ENCODE measurements at regions not wholly inside any gene's neighbourhood (a gene's known extent, or its start where the extent isn't known, plus 50 kb on each side); places are given as distances from the start of the nearest gene placed in this dataset.
"Not testable (repeated sequence)": the region's sequence is repeated elsewhere in the genome, so short reads cannot be mapped to it uniquely, and the experiment has no call there.

DNA sequence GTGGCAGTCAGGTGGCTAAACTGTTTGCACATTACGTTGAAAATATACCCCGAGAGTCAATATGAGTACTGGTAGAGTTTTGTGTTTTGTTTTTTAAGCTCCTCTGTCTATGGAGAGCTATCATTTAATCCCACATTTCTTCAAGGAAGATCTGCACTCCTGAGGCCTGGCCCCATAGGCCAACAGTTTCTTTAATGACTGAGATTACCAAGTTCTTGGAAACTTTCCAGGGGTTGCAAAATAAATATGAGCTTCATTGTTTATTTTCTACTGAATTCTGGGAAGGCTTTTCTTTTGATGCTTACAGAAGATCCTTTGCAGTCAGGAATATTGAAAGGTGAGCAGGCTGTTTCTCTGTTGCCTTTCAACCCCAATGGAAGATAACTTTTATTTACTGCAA is 452.0 kb downstream of the JRKL start:
- 69% methylated on average over 2 of the region's 2 CpGs for WGBS

DNA sequence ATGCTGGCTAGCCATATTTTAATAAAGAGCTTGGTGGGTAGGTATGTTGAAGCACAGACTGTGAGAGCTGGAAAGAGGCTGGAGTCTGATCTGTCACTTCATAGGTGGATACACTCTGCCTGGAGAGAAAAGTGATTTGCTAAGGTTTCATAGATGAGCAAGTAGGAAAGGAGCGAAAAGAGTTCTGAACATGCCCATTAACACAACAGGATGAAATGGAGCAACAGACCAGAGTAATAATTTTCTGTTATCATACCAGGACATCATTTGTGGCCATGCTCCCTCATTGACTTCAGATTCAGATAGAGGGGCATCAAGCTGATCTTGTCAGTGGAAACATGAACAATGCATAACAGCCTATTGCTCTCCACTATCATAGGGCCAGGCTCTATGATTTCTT is 452.9 kb downstream of the JRKL start:
- Histone ChIP-seq H3K36me3 (ENCODE audit: control insufficient read depth in 4 of 4, insufficient read depth in 3 of 4, low read depth in 1 of 4, low read length in 3 of 4) (no peaks in the 10 kb centered on the region), H3K9me3 (ENCODE audit: control insufficient read depth in 4 of 4, low read length in 3 of 4) (no peaks in the 10 kb centered on the region), H3K4me3 (ENCODE audit: low read depth in 1 of 3, low read length in 3 of 3) (no peak overlapping the region), H3K9ac (ENCODE audit: low read depth in 1 of 2, low read length in 2 of 2) (no peak overlapping the region), H3K4me1 (ENCODE audit: control insufficient read depth in 4 of 4, insufficient read depth in 4 of 4, low read length in 3 of 4) (no peaks in the 10 kb centered on the region), H3K27ac (ENCODE audit: low read depth in 1 of 2, low read length in 2 of 2) (no peak overlapping the region), H3K27me3 (ENCODE audit: control insufficient read depth in 4 of 4, insufficient read depth in 4 of 4, low read length in 3 of 4) (no peaks in the 10 kb centered on the region)
- 82% methylated on average over 1 of the region's 1 CpG for WGBS
- TF ChIP-seq, protein P1, sequence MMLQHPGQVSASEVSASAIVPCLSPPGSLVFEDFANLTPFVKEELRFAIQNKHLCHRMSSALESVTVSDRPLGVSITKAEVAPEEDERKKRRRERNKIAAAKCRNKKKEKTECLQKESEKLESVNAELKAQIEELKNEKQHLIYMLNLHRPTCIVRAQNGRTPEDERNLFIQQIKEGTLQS (IDR thresholded peaks at IDR 0.05), result no peak
- TF ChIP-seq GABPA (IDR thresholded peaks at IDR 0.05 in 1 of 2, conservative IDR thresholded peaks at IDR 0.05 in 1 of 2), result no peak
- no peak for TF ChIP-seq TAF1 (conservative IDR thresholded peaks at IDR 0.05)
- TF ChIP-seq, protein P2, sequence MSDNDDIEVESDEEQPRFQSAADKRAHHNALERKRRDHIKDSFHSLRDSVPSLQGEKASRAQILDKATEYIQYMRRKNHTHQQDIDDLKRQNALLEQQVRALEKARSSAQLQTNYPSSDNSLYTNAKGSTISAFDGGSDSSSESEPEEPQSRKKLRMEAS (IDR thresholded peaks at IDR 0.05), result no peak
- no peak for DNase-seq (ENCODE audit: low spot score)

More for the DNA sequence above, 452.0 kb downstream of the JRKL start:
- no peak overlapping the region for H3K27ac ChIP-seq (ENCODE audit: low read depth in 1 of 2, low read length in 2 of 2)
- no peaks in the 10 kb centered on the region for H3K9me3 ChIP-seq (ENCODE audit: control insufficient read depth in 4 of 4, low read length in 3 of 4)
- no peaks in the 10 kb centered on the region for H3K36me3 ChIP-seq (ENCODE audit: control insufficient read depth in 4 of 4, insufficient read depth in 3 of 4, low read depth in 1 of 4, low read length in 3 of 4)
- no peaks in the 10 kb centered on the region for H3K27me3 ChIP-seq (ENCODE audit: control insufficient read depth in 4 of 4, insufficient read depth in 4 of 4, low read length in 3 of 4)
- H3K4me1 ChIP-seq (ENCODE audit: control insufficient read depth in 4 of 4, insufficient read depth in 4 of 4, low read length in 3 of 4), result no peaks in the 10 kb centered on the region
- no peak overlapping the region for H3K9ac ChIP-seq (ENCODE audit: low read depth in 1 of 2, low read length in 2 of 2)
- no peak for DNase-seq (ENCODE audit: low spot score)
- no peak overlapping the region for H3K4me3 ChIP-seq (ENCODE audit: low read depth in 1 of 3, low read length in 3 of 3)
- no peak for TF ChIP-seq EGR1 (IDR thresholded peaks at IDR 0.05; ENCODE audit: low read depth in 2 of 2)
- TF ChIP-seq HNF4G (IDR thresholded peaks at IDR 0.05), result no peak
- no peak for TF ChIP-seq YY1 (IDR thresholded peaks at IDR 0.05)
- no peak for TF ChIP-seq RAD21 (IDR thresholded peaks at IDR 0.05)
- TF ChIP-seq FOXA2 (IDR thresholded peaks at IDR 0.05), result no peak
- TF ChIP-seq NR2F2 (IDR thresholded peaks at IDR 0.05), result no peak
- TF ChIP-seq, protein P3, sequence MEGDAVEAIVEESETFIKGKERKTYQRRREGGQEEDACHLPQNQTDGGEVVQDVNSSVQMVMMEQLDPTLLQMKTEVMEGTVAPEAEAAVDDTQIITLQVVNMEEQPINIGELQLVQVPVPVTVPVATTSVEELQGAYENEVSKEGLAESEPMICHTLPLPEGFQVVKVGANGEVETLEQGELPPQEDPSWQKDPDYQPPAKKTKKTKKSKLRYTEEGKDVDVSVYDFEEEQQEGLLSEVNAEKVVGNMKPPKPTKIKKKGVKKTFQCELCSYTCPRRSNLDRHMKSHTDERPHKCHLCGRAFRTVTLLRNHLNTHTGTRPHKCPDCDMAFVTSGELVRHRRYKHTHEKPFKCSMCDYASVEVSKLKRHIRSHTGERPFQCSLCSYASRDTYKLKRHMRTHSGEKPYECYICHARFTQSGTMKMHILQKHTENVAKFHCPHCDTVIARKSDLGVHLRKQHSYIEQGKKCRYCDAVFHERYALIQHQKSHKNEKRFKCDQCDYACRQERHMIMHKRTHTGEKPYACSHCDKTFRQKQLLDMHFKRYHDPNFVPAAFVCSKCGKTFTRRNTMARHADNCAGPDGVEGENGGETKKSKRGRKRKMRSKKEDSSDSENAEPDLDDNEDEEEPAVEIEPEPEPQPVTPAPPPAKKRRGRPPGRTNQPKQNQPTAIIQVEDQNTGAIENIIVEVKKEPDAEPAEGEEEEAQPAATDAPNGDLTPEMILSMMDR (IDR thresholded peaks at IDR 0.05; ENCODE audit: low read depth, low read length, missing input control), result no peak
- TF ChIP-seq, protein P1 (IDR thresholded peaks at IDR 0.05), result no peak
- no peak for TF ChIP-seq HNF4A (conservative IDR thresholded peaks at IDR 0.05)
- TF ChIP-seq TAF1 (conservative IDR thresholded peaks at IDR 0.05), result no peak
- no peak for TF ChIP-seq SP1 (IDR thresholded peaks at IDR 0.05)
- no peak for TF ChIP-seq GABPA (IDR thresholded peaks at IDR 0.05 in 1 of 2, conservative IDR thresholded peaks at IDR 0.05 in 1 of 2)

DNA sequence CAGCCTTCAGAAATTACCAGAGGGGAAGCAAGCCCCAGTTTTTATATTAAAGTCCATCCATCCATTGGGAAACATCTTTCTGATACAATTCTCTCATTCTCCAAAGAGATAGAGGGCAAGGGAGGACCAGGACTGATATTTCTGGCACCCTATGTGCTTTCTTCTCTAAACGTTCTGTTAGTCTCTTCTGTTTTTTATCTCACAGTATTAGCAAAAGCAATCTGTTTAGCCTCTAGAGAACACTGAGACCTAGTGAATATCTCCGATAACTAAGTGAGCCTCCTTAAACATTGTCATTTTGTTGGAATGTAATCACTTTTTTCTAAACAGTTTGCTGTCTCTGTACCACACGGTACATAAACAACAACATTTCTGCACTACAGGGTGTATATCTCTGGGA is 464.6 kb downstream of the JRKL start:
- Histone ChIP-seq H3K27me3 (ENCODE audit: control insufficient read depth in 4 of 4, insufficient read depth in 4 of 4, low read length in 3 of 4) (no peaks in the 10 kb centered on the region), H3K9me3 (ENCODE audit: control insufficient read depth in 4 of 4, low read length in 3 of 4) (no peaks in the 10 kb centered on the region), H3K4me1 (ENCODE audit: control insufficient read depth in 4 of 4, insufficient read depth in 4 of 4, low read length in 3 of 4) (no peaks in the 10 kb centered on the region), H3K27ac (ENCODE audit: low read depth in 1 of 2, low read length in 2 of 2) (no peak overlapping the region), H3K36me3 (ENCODE audit: control insufficient read depth in 4 of 4, insufficient read depth in 3 of 4, low read depth in 1 of 4, low read length in 3 of 4) (no peaks in the 10 kb centered on the region), H3K4me3 (ENCODE audit: low read depth in 1 of 3, low read length in 3 of 3) (no peak overlapping the region), H3K9ac (ENCODE audit: low read depth in 1 of 2, low read length in 2 of 2) (no peak overlapping the region)
- WGBS, result 68% methylated on average over 3 of the region's 3 CpGs
- DNase-seq (ENCODE audit: low spot score), result no peak
- TF ChIP-seq, protein P4, sequence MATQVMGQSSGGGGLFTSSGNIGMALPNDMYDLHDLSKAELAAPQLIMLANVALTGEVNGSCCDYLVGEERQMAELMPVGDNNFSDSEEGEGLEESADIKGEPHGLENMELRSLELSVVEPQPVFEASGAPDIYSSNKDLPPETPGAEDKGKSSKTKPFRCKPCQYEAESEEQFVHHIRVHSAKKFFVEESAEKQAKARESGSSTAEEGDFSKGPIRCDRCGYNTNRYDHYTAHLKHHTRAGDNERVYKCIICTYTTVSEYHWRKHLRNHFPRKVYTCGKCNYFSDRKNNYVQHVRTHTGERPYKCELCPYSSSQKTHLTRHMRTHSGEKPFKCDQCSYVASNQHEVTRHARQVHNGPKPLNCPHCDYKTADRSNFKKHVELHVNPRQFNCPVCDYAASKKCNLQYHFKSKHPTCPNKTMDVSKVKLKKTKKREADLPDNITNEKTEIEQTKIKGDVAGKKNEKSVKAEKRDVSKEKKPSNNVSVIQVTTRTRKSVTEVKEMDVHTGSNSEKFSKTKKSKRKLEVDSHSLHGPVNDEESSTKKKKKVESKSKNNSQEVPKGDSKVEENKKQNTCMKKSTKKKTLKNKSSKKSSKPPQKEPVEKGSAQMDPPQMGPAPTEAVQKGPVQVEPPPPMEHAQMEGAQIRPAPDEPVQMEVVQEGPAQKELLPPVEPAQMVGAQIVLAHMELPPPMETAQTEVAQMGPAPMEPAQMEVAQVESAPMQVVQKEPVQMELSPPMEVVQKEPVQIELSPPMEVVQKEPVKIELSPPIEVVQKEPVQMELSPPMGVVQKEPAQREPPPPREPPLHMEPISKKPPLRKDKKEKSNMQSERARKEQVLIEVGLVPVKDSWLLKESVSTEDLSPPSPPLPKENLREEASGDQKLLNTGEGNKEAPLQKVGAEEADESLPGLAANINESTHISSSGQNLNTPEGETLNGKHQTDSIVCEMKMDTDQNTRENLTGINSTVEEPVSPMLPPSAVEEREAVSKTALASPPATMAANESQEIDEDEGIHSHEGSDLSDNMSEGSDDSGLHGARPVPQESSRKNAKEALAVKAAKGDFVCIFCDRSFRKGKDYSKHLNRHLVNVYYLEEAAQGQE (IDR thresholded peaks at IDR 0.05), result no peak

DNA sequence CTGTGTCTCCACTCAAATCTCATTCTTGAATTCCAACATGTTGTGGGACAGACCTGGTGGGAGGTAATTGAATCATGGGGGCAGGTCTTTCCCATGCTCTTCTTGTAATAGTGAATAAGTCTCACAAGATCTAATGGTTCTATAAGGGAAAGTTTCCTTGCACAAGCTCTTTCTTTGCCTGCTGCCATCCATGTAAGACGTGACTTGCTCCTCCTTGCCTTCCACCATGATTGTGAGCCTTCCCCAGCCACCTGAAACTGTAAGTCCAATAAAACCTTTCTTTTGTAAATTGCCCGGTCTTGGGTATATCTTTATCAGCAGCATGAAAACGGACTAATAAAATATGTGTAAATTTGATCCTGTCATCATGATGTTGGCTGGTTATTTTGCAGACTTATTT is 471.9 kb downstream of the JRKL start:
- not testable (repeated sequence) for H3K27ac ChIP-seq (ENCODE audit: low read depth in 1 of 2, low read length in 2 of 2); H3K4me1 ChIP-seq (ENCODE audit: control insufficient read depth in 4 of 4, insufficient read depth in 4 of 4, low read length in 3 of 4); DNase-seq (ENCODE audit: low spot score); H3K36me3 ChIP-seq (ENCODE audit: control insufficient read depth in 4 of 4, insufficient read depth in 3 of 4, low read depth in 1 of 4, low read length in 3 of 4); H3K27me3 ChIP-seq (ENCODE audit: control insufficient read depth in 4 of 4, insufficient read depth in 4 of 4, low read length in 3 of 4); H3K9ac ChIP-seq (ENCODE audit: low read depth in 1 of 2, low read length in 2 of 2); H3K4me3 ChIP-seq (ENCODE audit: low read depth in 1 of 3, low read length in 3 of 3); H3K9me3 ChIP-seq (ENCODE audit: control insufficient read depth in 4 of 4, low read length in 3 of 4)
- 73% methylated on average over 3 of the region's 3 CpGs for WGBS
